SHP77 (cell line): ENCODE measurements at regions not wholly inside any gene's neighbourhood (a gene's known extent, or its start where the extent isn't known, plus 50 kb on each side); places are given as distances from the start of the nearest gene placed in this dataset.

ENCODE experiments used
- DNase-seq, 2 experiments: peaks; one replicate each; lab custom pipeline; 2025; lab: John Stamatoyannopoulos, UW

DNA sequence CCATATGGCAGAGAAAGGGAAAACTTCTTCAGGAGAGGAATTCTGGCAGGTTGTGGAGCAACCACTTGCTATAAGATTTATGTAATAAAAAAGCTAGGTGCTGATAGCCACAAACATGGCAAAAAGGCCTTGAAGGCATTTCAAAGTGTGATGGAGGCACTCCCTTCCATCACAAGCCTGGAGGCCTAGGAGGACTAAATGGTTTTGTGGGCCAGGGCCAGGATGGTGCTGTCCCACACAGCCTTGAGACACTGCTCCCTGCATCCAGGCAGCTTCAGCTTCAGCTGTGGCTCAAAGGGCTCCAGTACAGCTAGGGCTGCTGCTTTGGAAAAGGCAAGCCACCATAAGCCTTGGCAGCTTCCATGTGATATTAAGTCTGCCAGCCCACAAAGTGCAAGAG, 632.8 kb downstream of the BRINP1 start:
- DNase-seq, result no peak

DNA sequence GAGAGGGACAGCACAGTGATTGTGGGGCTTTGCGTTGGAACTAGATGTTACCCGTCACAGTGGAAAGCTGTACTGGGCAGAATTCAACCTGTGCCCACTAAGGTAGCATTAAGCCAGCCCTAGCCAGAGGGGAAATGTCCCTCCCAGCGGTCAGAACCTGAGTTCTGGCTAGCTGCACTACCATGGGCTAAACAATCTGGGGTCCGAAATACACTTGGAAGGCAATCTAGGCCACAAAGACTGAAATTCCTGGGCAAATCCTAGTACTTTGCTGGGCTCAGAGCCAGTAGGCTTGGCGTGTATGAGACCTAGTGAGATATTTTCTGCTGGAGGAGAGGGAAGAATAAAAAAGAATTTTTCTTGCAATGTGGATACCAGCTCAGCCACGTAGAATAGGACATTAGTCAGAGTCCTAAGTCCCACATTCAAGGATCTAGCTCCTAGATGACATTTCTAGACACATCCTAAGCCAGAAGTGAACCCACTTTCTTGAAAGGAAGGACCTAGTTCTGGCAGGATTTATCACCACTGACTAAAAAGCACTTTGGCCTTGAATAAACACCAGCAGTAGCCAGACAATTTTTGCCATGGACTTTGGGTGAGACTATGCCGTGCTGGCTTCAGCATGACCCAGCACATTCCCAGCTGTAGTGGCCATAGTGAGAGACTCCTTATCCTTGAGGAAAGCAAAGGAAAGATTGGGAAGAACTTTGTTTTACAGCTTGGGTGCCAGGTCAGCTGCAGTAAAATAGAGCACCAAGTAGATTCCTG, 618.0 kb downstream of the BRINP1 start:
- DNase-seq, result no peak

DNA sequence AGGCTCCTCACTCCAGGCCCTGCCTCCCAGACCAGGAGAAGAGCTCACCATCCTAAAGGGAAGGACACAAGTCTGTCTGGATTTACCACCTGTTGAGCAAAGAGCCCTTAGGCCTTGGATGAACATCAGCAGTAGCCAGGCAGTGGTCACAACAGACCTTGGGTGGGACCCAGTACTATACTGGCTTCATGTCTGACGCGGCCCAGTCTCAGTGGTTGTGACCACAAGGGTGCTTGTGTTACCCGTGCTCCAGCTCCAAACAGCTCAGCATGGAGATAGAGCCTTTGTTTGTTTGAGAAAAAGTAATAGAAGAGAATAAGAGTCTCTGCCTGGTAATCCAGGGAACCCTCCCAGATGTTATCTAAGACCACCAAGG, 617.4 kb downstream of the BRINP1 start:
- no peak for DNase-seq

DNA sequence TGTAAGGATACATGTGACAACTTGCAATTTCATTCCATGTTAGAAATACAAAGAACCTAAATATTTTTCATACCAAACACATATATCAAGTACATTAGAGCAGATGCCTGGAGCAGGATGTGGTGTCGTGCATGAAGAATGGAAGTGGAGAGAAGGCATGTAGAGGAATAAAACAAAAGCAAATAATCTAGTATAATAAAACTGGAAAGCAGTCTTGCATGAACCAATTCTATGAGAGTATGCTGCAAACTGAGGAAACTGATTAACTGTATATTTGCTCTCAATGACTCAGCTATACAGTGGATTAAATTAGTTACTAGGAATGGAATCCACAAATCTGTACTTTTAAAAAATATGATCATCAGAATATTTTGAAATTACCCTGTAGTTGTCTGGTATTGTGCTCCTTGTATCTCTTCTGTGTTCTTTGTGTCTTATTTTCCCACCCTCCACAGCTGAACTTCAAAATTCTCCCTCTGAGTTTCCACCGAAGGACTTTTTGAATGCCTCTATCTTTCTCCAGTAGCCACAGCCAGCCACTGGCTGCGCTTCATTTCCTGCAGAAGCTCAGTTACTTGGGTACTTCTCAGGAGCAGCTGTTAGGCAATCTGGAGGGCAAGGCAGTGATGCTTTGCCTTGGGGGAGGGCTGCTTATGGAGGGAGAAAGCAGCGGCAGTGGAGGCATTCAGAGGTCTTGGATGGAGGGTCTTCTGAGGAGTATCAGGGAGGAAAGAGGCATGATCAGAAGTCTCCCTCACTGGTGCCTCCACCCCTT, 608.0 kb downstream of the BRINP1 start:
- no peak for DNase-seq

DNA sequence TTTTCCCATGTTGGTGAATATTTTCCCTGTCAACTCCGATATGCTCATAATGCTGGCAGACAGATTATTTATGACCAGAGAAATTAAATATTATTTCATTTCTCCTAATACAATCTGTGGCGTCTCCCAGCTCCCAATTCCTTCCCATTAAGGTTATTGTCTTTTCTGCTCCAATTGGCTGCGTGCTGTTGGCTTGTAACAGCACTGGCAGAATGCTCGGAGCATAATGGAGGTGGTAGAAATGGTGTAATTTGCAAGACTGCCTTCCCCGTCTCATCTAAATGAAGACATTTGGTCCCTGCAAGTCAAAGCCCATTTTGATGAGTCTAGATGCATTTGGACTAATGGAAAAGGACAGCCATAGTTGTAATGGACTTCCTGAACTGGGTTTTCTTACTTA, 601.7 kb downstream of the BRINP1 start:
- no peak for DNase-seq

DNA sequence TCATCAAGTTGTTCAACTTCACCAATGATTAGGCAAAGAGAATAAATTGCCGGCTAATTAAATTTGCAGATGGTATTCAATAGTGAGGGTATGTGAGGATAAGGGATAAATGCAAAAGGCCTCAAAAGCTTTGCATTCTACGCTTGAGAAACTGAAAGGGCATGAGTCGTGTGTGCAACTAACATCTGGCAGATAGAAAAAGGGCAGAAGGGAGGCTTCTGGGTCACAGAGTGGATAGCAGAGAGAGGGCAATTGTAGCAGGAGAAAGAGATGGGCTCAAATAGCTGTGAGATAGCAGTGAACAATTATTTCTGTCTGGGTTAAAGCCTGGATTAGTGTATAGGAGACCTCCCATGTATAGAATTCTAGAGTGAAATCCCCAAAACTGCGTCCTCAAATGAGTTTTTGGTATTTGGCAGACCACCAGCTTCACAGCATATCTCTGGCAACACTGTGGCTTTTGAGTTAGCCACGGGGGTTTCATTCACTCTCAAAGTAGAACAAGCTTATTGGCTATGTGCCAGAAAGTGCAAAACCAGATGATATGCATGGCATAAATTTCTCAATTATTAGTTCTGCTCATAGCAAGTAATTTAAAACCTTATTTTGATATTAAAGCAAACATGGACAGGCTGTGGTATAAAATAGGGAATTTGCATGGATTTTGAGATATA, 586.3 kb downstream of the BRINP1 start:
- no peak for DNase-seq

DNA sequence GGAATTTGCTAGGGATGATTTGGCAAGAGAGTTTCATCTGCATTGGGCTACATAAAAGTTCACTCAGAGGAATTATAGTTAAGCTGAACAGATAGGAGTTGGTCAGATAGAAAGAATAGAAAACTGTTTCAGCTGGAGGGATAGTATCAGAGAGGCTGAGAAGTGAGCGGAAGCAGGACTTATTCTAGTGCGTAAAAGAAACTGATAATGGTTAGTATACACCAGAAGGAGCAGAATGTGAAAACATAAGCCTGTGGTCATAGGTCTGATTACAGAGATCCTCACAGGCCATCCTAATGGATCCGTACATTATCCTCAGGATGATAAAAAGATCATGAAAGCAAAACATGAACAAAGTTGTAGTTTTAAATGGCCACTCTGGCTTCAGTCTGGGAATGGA, 585.2 kb downstream of the BRINP1 start:
- no peak for DNase-seq

DNA sequence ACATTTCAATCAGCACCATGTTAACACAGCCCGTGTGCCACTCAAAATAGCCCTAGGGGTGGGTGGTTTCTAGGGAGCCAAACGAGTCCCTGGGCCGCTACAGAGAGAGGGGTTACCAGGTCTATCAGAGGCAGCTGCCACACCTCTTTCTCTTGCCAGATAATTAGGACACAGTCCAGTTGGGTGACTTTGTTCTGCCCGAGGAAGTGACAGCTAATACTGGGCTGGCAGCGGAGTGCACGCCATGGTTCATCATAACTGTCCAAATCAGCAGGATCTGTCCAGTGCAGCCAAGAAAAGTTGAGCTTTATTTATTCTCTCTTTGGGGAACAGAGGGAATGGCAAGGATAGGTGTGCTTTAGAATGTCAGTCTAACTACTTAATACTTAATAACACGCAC, 583.8 kb downstream of the BRINP1 start:
- no peak for DNase-seq

DNA sequence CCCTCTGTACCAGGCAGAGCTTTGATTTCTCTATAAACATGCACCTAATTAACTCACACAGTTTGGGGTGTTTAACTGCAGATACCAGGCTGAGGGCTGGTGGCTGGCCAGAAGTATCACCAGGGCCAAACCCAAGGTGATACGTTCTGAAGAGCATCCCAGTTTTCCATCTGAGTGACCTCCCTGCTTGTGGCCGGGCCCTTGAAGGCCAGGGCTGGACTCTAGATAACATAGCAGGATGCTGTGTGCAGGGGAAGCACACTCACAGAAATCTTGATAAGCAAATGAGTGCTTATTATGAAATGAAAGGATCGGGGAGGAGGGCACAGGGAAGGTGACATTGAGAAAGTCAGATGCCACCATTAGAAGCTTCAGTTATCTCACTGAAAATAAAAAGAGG, 582.4 kb downstream of the BRINP1 start:
- DNase-seq, result no peak

DNA sequence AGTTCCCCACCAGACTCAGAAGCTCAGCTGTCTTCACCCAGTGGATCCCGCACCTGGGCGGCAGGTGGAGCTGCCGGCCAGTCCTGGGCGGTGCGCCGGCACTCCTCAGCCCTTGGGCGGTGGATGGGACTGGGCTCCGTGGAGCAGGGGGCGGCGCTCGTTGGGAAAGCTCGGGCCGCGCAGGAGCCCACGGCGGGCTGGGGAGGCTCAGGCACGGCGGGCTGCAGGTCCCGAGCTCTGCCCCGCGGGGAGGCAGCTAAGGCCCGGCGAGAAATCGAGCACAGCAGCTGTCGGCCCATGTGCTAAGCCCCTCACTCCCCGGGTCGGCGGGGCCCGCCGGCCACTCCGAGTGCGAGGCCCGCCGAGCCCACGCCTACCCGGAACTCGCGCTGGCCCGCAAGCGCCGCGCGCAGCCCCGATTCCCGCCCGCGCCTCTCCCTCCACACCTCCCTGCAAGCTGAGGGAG, 560.0 kb downstream of the BRINP1 start:
- no peak for DNase-seq

DNA sequence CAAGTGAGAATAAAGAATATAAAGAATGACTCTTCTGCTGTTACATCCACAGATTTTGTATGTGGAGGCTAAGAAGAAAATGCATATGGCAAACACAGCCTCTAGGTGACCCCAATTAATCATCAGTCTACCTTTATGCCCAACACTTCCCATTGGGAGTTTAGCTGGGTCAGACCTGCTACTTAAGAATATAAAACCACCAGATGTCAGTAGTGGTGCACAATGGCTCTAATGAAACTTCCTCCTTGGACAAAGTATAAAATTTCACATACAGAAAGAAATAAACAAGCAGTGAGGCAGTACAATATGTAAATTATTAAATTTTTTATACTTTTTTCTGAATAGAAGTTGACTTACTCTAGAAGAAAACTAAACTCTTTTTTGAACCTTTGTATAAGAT, 539.9 kb downstream of the BRINP1 start:
- DNase-seq, result no peak

DNA sequence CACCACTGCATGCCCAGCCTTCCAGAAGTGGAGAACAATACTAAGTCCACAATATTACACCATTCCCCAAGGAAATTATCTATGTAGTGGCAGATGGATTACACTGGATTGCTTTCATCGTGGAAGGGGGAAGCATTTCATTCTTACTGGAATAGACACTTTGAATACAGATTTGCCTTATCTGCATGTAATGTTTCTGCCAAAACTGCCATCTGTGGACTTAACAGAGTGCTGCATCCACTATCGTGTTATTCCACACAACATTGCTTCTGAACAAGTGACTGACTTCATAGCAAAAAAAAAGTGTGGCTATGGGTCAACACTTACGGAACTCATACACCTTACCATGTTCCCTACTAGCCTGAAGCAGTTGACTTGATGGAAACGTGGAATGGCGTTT, 536.9 kb downstream of the BRINP1 start:
- DNase-seq, result no peak

DNA sequence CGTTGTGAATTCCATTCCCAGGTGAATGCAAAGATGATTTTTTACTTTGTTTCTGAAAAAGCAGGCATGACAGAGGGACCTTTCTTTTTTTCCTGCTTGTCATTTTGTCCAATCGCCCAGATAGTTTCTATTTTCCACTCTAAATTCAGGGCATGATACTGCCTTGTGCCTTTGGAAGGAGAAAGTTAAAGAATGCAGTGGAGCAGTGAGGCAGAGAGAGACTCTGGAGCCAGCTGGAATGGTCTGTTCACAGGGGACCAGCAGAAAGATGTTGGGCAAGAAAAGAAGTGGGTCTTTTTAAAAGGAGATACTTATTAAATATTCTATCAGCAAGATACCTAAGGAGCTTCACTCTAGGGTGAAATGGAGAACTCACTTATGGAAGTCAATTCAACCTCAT, 532.3 kb downstream of the BRINP1 start:
- no peak for DNase-seq

DNA sequence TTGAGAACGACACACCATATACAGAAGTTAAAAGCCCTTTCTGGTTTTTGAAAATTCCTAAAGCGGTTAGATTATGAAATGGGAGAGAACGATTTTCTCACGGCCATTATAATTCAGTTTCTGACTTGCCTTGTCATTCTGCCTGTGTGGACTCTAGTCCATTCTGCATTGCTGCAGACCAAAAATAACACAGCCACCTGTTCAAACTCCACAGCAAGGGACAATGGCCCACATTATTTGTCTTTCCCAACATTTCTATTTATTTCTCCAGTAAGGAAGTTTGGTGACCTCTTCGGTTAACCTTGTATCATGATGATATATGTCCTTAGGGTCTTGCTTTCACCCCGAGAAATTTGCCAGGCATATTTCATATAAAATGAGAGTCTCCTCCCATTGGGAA, 497.7 kb downstream of the BRINP1 start:
- no peak for DNase-seq

DNA sequence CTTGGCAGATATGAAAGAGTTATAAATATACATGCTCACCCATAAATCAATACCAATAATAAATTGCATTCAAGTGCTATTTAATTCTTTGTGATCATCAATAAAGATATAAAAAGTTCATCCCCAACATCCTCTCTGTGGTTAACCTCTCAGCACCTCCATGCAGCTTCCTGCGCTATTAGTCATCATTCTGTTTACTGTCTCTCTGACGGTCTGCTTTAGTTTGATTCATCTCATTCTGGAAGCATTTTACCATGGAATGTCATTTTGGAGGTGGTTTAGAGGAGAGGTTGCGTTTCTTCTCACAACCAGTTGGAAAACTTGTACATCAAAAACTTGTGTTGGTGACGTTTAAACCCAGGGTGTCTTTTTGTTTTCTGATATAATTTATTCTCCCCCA, 486.6 kb downstream of the BRINP1 start:
- DNase-seq, result peak in 1 of 2 experiments; percentile 1

DNA sequence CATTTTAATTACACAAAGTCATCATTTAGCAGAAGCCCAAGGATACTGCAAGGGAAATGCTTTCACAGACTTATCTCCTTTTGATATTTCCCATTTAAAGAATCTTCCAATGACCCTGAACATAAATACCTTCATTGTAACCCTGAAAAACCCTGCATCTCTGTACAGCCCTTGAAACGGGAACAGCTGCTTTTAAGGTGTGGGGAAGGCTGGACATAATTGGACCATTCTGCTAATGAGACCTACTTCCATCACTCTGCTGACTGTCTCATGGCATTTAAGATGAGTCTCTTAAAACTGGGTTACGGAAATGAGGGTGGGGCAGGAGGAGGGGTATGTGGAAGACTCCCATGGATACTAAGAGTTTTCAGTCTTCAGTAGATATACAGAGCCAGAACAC, 485.8 kb downstream of the BRINP1 start:
- DNase-seq, result no peak

DNA sequence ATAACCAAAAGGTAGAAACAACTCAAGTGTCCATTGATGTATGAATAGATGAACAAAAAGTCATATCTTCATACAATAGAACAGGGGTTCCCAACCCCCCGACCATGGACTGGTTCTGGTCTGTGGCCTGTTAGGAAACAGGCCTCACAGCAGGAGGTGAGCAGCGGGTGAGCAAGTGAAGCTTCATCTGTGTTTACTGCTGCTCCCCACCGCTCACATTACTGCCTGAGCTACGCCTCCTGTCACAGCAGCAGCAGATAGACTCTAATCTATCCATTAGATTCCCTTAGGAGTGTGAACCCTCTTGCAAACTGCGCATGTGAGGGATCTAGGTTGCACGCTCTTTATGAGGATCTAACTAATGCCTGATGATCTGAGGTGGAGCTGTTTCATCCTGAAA, 478.0 kb downstream of the BRINP1 start:
- DNase-seq, result no peak

DNA sequence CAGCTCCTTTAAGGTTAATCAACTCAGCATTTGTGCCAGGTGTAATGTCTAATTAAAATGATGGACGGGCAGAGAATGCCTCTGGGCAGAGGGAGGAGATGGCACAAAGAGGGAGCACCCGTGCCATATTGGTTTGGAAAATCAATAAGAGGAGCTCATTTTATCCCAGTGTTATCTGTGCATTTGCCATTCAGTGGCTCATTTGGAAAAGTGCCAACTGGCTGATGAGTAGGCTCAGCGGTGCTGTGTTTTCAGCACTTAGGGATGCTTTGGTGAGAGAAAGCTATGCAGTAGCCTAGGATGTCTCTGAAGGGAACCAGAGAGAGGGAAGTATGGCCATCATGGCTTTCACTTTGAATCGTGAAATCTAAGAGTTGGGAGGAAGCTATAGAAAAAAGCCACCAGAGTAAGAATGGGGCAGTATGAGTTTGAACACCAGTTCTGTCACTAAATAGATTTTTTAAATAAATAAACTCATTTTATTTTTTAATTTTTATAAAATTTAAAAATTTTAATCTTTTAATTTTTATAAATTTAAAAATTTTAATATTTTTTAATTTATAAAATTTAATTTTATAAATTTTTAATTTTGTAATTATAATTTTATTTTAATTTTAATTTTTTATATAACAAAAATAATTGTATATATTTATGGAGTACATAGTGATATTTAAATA, 472.8 kb downstream of the BRINP1 start:
- peak; percentile 17 to 38 for DNase-seq

DNA sequence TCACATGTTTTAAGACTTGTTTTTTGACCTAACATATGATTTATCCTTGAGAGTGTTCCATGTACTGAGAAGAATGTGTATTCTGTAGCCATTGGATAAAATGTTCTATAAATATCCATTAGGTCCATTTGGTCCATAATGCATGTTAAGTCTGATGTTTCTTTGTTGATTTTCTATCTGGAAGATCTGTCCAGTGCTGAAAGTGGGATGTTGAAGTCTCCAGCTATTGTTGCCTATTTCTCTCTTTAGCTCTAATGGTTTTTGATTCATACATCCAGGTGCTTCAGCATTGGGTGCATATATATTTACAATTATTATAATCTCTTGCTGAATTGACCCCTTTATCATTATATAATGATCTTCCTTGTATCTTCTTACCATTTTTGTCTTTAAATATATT, 451.1 kb downstream of the BRINP1 start:
- no peak for DNase-seq

DNA sequence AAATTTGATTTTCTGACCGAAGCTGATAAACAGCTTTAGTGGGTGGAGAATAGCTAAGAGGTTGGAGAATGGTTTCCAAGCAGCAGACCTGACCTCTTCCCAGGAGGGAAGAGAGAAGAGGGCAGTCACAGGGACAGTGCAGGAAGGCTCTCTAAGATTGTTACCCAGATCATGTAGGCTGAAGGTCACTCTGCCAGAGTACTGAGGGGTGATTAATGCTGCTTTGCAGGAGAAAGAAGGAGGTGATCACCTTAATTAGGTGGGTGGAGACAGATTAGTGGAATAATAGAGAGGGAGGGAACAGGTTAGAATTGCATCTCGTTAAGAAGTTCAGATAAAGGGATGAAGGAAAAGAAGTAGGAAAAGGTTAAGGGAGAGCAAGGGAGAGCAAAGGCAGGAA, 440.5 kb downstream of the BRINP1 start:
- no peak for DNase-seq

DNA sequence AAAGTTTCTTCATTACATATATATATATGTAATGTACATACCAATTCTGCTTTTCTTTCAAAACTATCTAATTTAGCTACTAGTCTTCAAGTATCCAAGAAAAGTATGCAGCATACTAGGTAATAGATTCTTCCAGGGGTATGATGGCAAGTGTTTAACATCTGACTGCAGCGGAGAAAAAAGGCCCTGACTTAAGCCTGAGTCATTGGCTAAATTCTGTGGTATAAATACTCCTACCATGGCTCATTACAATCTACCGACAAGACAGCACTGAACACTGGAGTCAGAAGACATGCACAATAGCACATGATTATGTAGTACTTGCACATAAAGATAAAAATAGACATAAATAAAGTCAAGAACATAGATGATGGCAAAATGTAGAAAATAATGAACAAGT, 439.9 kb downstream of the BRINP1 start:
- DNase-seq, result no peak

DNA sequence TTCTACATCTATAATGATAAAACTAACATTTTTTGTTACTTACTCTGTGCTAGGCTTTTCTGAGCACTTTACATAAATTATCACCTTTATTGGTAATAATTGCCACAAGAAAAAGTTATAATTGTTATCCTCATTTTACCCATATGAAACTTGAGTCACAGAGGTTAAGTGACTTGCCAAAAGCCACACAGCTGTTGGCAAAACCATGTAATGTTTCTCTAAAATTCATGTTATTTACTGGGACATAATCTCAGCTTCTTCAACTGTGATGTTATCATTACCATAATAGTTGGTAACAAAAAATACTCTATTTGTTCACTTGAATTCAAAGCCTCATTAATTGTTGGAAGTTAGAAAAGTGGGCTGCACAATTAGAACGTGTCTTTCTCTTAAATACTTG, 437.3 kb downstream of the BRINP1 start:
- DNase-seq, result no peak

DNA sequence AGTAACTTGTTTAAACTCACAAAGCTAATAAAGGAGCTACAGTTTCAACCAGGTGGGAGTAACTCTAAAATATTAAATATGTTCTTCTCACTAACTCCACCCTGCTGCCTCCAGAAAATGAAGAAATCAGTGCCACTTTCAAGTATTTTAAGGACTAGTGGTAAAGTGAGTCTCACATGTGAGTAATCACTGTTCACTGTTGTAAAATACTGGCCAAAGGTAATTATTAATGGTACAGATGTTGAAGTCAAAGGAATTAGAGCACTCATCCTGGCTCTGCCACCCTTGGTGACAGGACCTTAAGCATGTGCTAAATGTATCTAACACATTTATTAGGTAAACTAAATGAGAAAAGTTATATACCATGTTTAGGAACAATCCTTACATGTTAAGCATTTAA, 430.7 kb downstream of the BRINP1 start:
- no peak for DNase-seq
